ENCODE measurements at regions not wholly inside any gene's neighbourhood (a gene's known extent, or its start where the extent isn't known, plus 50 kb on each side); places are given as distances from the start of the nearest gene placed in this dataset.

- H3K27me3 Mint-ChIP-seq (ENCODE audit: insufficient read depth, low read depth, poor library complexity) = peaks cover 2% of the 10 kb centered on the region
Observed at GRCh38 chr4:64670647-64671046, 261.4 kb upstream of the TECRL start.

More at GRCh38 chr4:64670647-64671046, 261.4 kb upstream of the TECRL start:
- no peaks in the 10 kb centered on the region for H3K9me2 ChIP-seq (ENCODE audit: insufficient read depth)
- Mint-ChIP-seq H3K36me3 (ENCODE audit: low read depth) (peaks cover 20% of the 10 kb centered on the region), H3K4me3 (no peak overlapping the region), H3K9me3 (peaks cover 34% of the 10 kb centered on the region), H3K27ac (no peak overlapping the region), H3K4me1 (no peaks in the 10 kb centered on the region)
- no peak for TF ChIP-seq EZH2phosphoT487 (IDR thresholded peaks at IDR 0.05; ENCODE audit: unreplicated experiment)
- no peak for TF ChIP-seq CTCF (conservative IDR thresholded peaks at IDR 0.05; ENCODE audit: low read depth in 2 of 2)
- TF ChIP-seq JUNB (IDR thresholded peaks at IDR 0.05; ENCODE audit: unreplicated experiment) = no peak
- TF ChIP-seq ZNF114 (CRISPR knock-in tag; IDR thresholded peaks at IDR 0.05) = no peak
- no peak for TF ChIP-seq POLR2AphosphoS5 (IDR thresholded peaks at IDR 0.05; ENCODE audit: low read depth)
- TF ChIP-seq CREB1 (CRISPR knock-in tag; IDR thresholded peaks at IDR 0.05; ENCODE audit: low read depth) = no peak
- TF ChIP-seq ZNF331 (CRISPR knock-in tag; IDR thresholded peaks at IDR 0.05; ENCODE audit: low read depth) = no peak
- no peak for TF ChIP-seq STAT1 (IDR thresholded peaks at IDR 0.05; ENCODE audit: unreplicated experiment)
- TF ChIP-seq ETS1 (IDR thresholded peaks at IDR 0.05) = no peak
- TF ChIP-seq, protein P1, sequence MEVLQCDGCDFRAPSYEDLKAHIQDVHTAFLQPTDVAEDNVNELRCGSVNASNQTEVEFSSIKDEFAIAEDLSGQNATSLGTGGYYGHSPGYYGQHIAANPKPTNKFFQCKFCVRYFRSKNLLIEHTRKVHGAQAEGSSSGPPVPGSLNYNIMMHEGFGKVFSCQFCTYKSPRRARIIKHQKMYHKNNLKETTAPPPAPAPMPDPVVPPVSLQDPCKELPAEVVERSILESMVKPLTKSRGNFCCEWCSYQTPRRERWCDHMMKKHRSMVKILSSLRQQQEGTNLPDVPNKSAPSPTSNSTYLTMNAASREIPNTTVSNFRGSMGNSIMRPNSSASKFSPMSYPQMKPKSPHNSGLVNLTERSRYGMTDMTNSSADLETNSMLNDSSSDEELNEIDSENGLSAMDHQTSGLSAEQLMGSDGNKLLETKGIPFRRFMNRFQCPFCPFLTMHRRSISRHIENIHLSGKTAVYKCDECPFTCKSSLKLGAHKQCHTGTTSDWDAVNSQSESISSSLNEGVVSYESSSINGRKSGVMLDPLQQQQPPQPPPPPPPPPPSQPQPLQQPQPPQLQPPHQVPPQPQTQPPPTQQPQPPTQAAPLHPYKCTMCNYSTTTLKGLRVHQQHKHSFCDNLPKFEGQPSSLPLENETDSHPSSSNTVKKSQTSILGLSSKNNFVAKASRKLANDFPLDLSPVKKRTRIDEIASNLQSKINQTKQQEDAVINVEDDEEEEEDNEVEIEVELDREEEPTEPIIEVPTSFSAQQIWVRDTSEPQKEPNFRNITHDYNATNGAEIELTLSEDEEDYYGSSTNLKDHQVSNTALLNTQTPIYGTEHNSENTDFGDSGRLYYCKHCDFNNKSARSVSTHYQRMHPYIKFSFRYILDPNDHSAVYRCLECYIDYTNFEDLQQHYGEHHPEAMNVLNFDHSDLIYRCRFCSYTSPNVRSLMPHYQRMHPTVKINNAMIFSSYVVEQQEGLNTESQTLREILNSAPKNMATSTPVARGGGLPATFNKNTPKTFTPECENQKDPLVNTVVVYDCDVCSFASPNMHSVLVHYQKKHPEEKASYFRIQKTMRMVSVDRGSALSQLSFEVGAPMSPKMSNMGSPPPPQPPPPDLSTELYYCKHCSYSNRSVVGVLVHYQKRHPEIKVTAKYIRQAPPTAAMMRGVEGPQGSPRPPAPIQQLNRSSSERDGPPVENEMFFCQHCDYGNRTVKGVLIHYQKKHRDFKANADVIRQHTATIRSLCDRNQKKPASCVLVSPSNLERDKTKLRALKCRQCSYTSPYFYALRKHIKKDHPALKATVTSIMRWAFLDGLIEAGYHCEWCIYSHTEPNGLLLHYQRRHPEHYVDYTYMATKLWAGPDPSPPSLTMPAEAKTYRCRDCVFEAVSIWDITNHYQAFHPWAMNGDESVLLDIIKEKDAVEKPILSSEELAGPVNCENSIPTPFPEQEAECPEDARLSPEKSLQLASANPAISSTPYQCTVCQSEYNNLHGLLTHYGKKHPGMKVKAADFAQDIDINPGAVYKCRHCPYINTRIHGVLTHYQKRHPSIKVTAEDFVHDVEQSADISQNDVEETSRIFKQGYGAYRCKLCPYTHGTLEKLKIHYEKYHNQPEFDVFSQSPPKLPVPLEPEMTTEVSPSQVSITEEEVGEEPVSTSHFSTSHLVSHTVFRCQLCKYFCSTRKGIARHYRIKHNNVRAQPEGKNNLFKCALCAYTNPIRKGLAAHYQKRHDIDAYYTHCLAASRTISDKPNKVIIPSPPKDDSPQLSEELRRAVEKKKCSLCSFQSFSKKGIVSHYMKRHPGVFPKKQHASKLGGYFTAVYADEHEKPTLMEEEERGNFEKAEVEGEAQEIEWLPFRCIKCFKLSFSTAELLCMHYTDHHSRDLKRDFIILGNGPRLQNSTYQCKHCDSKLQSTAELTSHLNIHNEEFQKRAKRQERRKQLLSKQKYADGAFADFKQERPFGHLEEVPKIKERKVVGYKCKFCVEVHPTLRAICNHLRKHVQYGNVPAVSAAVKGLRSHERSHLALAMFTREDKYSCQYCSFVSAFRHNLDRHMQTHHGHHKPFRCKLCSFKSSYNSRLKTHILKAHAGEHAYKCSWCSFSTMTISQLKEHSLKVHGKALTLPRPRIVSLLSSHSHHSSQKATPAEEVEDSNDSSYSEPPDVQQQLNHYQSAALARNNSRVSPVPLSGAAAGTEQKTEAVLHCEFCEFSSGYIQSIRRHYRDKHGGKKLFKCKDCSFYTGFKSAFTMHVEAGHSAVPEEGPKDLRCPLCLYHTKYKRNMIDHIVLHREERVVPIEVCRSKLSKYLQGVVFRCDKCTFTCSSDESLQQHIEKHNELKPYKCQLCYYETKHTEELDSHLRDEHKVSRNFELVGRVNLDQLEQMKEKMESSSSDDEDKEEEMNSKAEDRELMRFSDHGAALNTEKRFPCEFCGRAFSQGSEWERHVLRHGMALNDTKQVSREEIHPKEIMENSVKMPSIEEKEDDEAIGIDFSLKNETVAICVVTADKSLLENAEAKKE (CRISPR knock-in tag; IDR thresholded peaks at IDR 0.05) = no peak
- no peak for TF ChIP-seq EZH2 (IDR thresholded peaks at IDR 0.05; ENCODE audit: low read depth, unreplicated experiment)
- no peak for TF ChIP-seq REST (IDR thresholded peaks at IDR 0.05; ENCODE audit: unreplicated experiment)
- H3K79me2 ChIP-seq (replicated peaks; ENCODE audit: insufficient read depth) = no peaks in the 10 kb centered on the region
- H3K27ac ChIP-seq (ENCODE audit: low read depth) = no peak overlapping the region
- 0 out of 2 replicates have a peak overlapping the region, but pooled peaks have one; percentile 32 for H2AFZ ChIP-seq
- H3K27me3 ChIP-seq (ENCODE audit: insufficient read depth) = no peaks in the 10 kb centered on the region
- H3F3A ChIP-seq (replicated peaks; ENCODE audit: low read depth) = no peaks in the 10 kb centered on the region
- no peaks in the 10 kb centered on the region for H4K20me1 ChIP-seq (replicated peaks; ENCODE audit: insufficient read depth)
- H3K4me3 ChIP-seq = no peak overlapping the region
- H3K4me1 ChIP-seq (ENCODE audit: insufficient read depth) = no peaks in the 10 kb centered on the region
- no peaks in the 10 kb centered on the region for H3K36me3 ChIP-seq (ENCODE audit: insufficient read depth)
- ATAC-seq (no peak), DNase-seq (ENCODE audit: low spot score) (no peak)
- H3K4me2 ChIP-seq = no peak overlapping the region

All from GM23338 (cell line).